ENCODE measurements at regions not wholly inside any gene's neighbourhood (a gene's known extent, or its start where the extent isn't known, plus 50 kb on each side); places are given as distances from the start of the nearest gene placed in this dataset.

GRCh38 chr20:60694763-60695162 is 557.3 kb upstream of the CDH4 start:
- H3K9me3 Mint-ChIP-seq: no peaks in the 10 kb centered on the region
- no peaks in the 10 kb centered on the region for H3K36me3 Mint-ChIP-seq (ENCODE audit: low read depth)
- no peak overlapping the region for H3K4me3 Mint-ChIP-seq
- no peak overlapping the region for H3K27ac Mint-ChIP-seq
- peaks cover 22% of the 10 kb centered on the region for H3K4me1 Mint-ChIP-seq
- TF ChIP-seq CTCF (IDR thresholded peaks at IDR 0.05): no peak
- DNase-seq: no peak
- peaks cover 4% of the 10 kb centered on the region for H3K27me3 Mint-ChIP-seq (ENCODE audit: low read depth, poor library complexity)

- Mint-ChIP-seq H3K27me3 (ENCODE audit: low read depth, poor library complexity) (peaks cover 4% of the 10 kb centered on the region), H3K27ac (no peak overlapping the region), H3K36me3 (ENCODE audit: low read depth) (no peaks in the 10 kb centered on the region), H3K4me1 (peaks cover 22% of the 10 kb centered on the region), H3K9me3 (no peaks in the 10 kb centered on the region), H3K4me3 (no peak overlapping the region)
- no peak for DNase-seq
- TF ChIP-seq CTCF (IDR thresholded peaks at IDR 0.05): no peak
Measured at GRCh38 chr20:60695226-60696000, 556.6 kb upstream of the CDH4 start.

GRCh38 chr20:60697252-60697651 is 554.8 kb upstream of the CDH4 start:
- peaks cover 16% of the 10 kb centered on the region for H3K4me1 Mint-ChIP-seq
- DNase-seq: no peak
- H3K36me3 Mint-ChIP-seq (ENCODE audit: low read depth): no peaks in the 10 kb centered on the region
- no peak for TF ChIP-seq CTCF (IDR thresholded peaks at IDR 0.05)
- no peak overlapping the region for H3K4me3 Mint-ChIP-seq
- no peak overlapping the region for H3K27ac Mint-ChIP-seq
- no peaks in the 10 kb centered on the region for H3K9me3 Mint-ChIP-seq
- peaks cover 6% of the 10 kb centered on the region for H3K27me3 Mint-ChIP-seq (ENCODE audit: low read depth, poor library complexity)

GRCh38 chr20:60700728-60701127 is 551.3 kb upstream of the CDH4 start:
- H3K36me3 Mint-ChIP-seq (ENCODE audit: low read depth): no peaks in the 10 kb centered on the region
- no peak overlapping the region for H3K27ac Mint-ChIP-seq
- H3K4me3 Mint-ChIP-seq: no peak overlapping the region
- no peaks in the 10 kb centered on the region for H3K9me3 Mint-ChIP-seq
- H3K27me3 Mint-ChIP-seq (ENCODE audit: low read depth, poor library complexity): peaks cover 3% of the 10 kb centered on the region
- H3K4me1 Mint-ChIP-seq: no peaks in the 10 kb centered on the region
- TF ChIP-seq CTCF (IDR thresholded peaks at IDR 0.05): no peak
- DNase-seq: no peak

- Mint-ChIP-seq H3K9me3 (peaks cover 6% of the 10 kb centered on the region), H3K27me3 (ENCODE audit: low read depth, poor library complexity) (peaks cover 6% of the 10 kb centered on the region), H3K36me3 (ENCODE audit: low read depth) (no peaks in the 10 kb centered on the region), H3K27ac (no peak overlapping the region), H3K4me3 (no peak overlapping the region), H3K4me1 (no peaks in the 10 kb centered on the region)
- no peak for TF ChIP-seq CTCF (IDR thresholded peaks at IDR 0.05)
- no peak for DNase-seq
Measured at GRCh38 chr20:60704147-60704546, 547.9 kb upstream of the CDH4 start.

- H3K9me3 Mint-ChIP-seq: peaks cover under 1% of the 10 kb centered on the region
- H3K4me3 Mint-ChIP-seq: no peak overlapping the region
- no peak overlapping the region for H3K27ac Mint-ChIP-seq
- H3K27me3 Mint-ChIP-seq (ENCODE audit: low read depth, poor library complexity): peaks cover 3% of the 10 kb centered on the region
- H3K36me3 Mint-ChIP-seq (ENCODE audit: low read depth): no peaks in the 10 kb centered on the region
- H3K4me1 Mint-ChIP-seq: peaks cover 8% of the 10 kb centered on the region
- no peak for TF ChIP-seq CTCF (IDR thresholded peaks at IDR 0.05)
- no peak for DNase-seq
Measured at GRCh38 chr20:60713396-60713795, 538.7 kb upstream of the CDH4 start.
